ENCODE measurements at regions not wholly inside any gene's neighbourhood (a gene's known extent, or its start where the extent isn't known, plus 50 kb on each side); places are given as distances from the start of the nearest gene placed in this dataset.

- no peak for TF ChIP-seq CTCF (IDR thresholded peaks at IDR 0.05)
- TF ChIP-seq EP300 (IDR thresholded peaks at IDR 0.05), result no peak
- TF ChIP-seq POLR2A (IDR thresholded peaks at IDR 0.05), result no peak
These were observed 109.8 kb upstream of the ZC3H12C start for GRCh38 chr11:109983358-109983757.

All from ovary (tissue), 3 donors.